Cerebellar cortex (tissue), 1 donor: ENCODE measurements at regions not wholly inside any gene's neighbourhood (a gene's known extent, or its start where the extent isn't known, plus 50 kb on each side); places are given as distances from the start of the nearest gene placed in this dataset.
"Not testable (repeated sequence)": the region's sequence is repeated elsewhere in the genome, so short reads cannot be mapped to it uniquely, and the experiment has no call there.

Source experiments
- DNase-seq: peaks from one replicate; pipeline ENCODE4 v3.0.0-alpha.2; 2015; ENCODE audit warnings: low spot score

DNA sequence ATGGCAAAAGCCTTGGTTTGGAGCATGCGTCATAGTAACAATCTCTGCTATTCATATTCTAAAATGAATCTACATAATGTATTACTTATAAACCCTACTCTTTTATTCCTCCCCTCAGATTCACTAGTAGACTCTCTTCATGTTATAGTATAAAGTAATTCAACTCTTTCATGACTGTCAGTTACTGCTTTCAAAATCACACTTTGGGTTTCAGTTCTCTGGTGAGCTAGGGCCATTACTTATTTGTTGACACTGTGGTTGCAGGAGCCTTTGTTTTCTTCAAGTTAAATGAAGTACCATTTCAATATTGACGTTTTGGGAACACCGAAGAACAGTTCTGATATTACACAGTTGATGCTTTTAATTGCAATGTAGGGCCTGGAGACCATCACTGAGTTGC is 378.4 kb downstream of the DDX10 start:
- DNase-seq, result no peak

GRCh38 chr11:109046284-109046992 is 375.6 kb upstream of the C11orf87 start:
- no peak for DNase-seq

DNA sequence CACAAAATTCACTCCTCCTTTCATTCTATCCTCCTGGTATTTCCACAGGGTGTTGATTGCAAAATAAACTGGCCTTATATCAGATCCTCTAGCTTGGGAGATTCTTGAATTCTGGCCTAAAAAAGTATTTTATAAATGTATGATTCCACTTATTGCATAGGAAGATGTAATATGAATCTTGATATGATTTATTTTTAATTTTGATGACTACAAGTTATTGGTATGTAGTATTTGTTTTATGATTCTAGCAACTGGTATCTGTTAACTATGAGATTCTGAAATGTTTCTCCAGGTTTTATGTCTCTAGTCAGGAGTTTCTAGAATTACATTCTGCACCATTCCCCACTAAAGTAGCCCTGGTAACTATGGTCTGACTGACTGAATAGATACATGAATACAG is 373.9 kb upstream of the C11orf87 start:
- no peak for DNase-seq

- DNase-seq, result no peak
Observed at GRCh38 chr11:109051200-109051599, 370.8 kb upstream of the C11orf87 start.

GRCh38 chr11:109059402-109059801 is 362.6 kb upstream of the C11orf87 start:
- DNase-seq, result no peak

DNA sequence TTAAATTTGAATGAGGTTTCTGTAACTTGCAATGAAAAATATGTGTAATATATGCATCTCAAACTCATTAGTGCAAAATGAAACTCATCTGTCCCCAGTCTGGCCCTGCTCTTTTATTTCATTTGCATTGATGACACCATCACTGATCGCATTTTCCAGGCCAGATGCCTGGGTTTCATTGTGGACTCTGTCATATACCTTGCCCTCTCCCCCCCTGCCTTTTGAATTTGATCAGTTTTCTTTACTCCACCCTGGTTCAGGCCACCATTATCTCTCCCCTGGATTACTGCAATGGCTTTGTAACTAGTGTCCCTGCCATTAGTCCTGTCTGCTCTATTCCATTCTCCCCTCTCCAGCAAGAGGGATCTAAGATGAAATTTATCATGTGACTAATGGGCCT is 360.6 kb upstream of the C11orf87 start:
- no peak for DNase-seq

GRCh38 chr11:109062445-109062844 is 359.5 kb upstream of the C11orf87 start:
- no peak for DNase-seq

GRCh38 chr11:109062871-109063270 is 359.1 kb upstream of the C11orf87 start:
- no peak for DNase-seq

GRCh38 chr11:109064618-109065311 is 357.2 kb upstream of the C11orf87 start:
- not testable (repeated sequence) for DNase-seq

- DNase-seq, result no peak
Observed at GRCh38 chr11:109071262-109071661, 350.7 kb upstream of the C11orf87 start.

DNA sequence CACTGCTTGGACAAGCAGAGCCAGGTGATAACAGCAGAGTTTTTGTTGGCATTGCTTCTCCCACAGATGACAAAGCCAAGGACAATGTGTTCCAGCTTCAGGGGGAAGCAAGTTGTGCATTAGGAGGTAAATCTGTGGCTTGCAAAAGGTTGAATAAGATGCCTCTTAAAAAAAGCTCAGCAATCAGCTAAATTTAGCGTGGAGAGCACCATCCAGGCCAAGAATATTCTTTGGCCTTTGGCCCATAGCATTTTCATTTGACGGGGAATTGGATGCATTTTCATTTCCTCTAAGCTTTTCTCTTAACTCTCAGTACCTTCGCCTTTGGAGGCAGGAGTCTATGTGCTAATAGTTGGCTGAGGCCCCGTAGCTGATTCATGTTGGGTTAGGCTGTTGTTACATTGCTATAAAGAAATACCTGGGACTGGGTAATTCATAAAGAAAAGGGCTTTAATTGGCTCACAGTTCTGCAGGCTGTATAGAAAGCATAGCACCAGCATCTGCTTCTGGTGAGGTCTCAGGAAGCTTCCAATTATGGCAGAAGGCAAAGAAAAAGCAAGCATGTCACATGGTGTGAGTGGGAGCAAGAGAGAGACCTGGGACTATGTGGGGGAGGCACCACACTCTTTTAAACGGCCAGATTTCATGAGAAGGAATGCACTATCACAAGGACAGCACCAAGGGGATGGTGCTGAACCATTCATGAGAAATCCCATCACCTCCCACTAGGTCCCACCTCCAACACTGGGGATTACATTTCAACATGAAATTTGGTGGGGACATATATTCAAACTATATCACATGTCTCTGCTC is 350.1 kb upstream of the C11orf87 start:
- DNase-seq, result peak; percentile 98

GRCh38 chr11:109073032-109073822 is 348.8 kb upstream of the C11orf87 start:
- no peak for DNase-seq

DNA sequence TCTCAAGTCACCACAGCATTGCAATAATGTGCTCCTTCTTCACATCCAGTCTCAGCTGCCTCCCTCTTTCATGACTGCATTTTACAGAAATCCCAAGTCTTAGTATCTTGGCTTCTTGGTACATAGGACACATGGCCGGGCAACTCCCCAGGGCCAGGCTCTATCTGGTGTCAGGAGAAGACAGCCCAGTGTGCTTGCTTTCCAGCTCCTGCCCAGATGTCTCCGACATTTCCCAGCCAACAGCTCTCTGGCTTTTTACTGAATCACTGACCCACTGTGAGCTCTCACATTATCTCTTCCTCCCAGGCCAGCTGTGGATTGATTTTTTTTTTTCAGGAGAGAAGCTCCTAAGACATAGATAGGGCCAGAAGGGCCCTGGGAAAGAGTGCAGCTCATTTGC is 346.0 kb upstream of the C11orf87 start:
- no peak for DNase-seq

DNA sequence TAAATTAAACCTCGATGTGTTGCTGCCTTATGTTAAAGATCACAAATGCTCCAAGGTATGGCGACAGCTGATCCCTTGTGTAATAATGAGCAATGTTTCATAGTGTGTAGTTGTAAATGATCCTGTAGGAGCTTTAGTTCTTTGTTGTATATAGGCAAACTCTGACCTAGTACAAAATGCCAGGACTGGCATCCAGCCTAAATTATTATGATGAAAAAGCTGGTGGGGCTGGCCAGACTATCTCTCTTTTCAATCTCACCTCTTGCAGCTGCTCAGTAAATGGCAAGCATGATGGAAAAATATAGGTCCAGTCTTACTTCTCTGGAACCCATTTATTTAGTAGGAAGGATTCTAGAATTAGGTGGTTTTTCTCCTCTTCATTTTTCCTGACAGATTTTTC is 345.1 kb upstream of the C11orf87 start:
- DNase-seq, result no peak

DNA sequence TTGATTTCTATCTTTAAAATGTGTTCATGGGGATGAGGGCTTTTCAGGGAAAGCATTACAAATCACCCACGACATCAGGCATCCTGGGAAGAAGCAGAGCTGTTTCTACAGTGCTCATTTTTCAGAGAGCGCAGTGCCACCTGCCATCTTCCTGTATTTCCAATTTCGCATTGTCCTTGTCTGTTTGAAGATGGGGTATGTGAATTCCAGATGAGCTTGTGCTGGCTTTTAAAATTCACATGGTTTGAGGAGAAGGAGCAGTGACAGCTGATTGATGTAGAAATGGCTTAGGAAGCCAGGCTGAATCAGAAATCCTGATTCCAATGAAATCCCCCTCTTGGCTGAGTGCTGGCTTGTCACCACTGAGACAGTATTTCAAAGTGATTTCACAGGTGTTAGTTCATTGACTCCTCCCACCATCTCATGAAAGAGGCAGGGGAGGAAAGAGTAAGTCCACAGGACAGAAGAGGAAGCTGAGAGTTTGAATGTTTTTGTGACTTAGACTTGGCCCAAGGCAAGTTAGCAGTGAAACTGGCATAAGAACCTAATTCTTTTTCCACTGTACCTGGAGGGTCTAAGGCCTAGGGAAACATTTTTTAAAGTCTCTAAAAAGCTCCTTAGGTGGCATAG is 344.6 kb upstream of the C11orf87 start:
- DNase-seq, result no peak

GRCh38 chr11:109085708-109086373 is 336.1 kb upstream of the C11orf87 start:
- DNase-seq, result peak; percentile 89

DNA sequence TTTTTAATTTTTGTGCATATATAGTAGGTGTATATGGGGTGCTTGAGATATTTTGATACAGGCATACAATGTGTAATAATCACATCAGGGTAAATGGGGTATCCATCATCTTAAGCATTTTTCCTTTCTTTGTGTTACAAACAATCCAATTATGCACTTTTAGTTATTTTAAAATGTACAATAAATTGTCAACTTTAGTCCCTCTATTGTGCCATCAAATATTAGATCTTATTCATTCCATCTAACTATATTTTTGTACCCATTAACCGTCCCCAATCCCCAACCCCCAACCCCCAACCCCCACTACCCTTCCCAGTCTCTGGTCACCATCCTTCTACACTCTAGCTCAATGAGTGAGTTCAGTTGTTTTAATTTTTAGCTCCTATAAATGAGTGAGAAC is 335.1 kb upstream of the C11orf87 start:
- DNase-seq, result no peak

DNA sequence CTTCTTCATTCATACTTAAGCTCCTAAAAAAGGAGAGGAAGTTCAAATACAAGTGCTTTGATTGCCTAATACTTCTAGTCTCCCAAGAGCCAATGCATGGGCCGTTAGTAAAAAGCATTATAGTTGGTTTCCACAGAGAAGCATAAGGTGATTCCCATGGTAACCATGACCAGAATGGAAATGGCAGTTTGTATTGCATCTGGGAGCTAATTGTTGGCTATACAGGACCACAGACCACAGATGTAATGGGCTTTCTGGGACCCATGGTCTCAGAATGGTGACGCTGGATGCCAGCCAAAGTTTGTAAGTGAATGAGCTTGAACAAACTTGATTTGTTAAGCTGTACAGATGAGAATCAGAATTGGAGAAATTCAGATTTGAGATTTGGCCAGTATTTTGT is 333.9 kb upstream of the C11orf87 start:
- DNase-seq, result no peak

DNA sequence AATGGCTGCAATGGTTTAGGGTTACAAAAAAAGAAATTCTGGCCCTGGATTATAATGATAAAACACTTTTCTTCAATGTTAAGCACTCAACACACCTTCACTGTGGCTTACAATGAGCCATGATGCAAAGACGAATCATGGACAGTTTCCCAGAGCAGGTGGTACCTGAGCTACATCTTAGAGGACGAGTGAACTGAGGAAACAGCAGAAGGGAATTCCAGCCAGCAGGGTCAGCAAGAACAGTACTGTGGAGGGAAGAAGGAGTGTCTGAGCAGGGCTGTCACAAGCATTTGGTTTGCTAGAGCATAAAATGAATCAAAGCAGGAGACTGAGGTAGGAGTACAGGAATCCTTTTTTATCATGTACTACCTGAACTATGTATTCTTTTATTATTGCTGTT is 332.8 kb upstream of the C11orf87 start:
- DNase-seq, result no peak

DNA sequence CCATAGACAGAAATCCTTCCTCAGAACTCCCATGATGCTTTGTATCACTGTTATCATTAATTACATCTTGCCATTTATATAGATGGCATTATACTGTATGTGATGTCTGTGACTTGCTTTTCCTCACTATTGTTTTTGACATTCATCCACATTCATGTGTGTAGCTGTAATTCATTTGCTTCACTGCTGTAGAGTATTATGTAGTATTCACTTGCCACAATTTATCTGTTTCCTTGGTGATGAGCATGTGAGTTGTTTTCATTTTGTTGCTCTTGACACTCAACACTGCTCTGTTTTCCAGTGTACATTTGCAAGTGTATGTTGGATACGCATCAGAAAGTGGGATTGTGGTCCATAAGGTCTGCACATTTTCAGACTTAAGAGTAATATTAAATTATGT is 328.6 kb upstream of the C11orf87 start:
- no peak for DNase-seq

DNA sequence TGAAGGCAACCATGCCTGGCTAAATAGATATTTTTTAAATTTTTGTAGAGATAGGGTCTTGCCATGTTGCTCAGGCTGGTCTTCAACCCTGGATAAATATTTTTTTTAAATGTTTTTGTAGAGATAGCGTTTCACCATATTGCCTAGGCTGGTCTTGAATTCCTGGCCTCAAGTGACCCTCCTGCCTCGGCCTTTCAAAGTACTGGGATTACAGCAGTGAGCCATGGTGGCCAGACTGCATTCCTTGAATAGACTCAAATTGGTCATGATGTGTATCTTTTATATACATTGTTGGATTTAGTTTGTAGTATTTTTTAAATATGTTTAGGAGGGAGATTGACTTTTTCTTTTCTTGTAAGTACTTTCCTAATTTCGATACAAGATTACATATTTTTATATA is 325.7 kb upstream of the C11orf87 start:
- no peak for DNase-seq
